Ishikawa (cell line): ENCODE measurements at regions not wholly inside any gene's neighbourhood (a gene's known extent, or its start where the extent isn't known, plus 50 kb on each side); places are given as distances from the start of the nearest gene placed in this dataset.

Experiments
- CEBPB ChIP-seq: IDR thresholded peaks from 2 replicates; pipeline ENCODE4 v1.6.1; 2012
- CREB1 ChIP-seq: IDR thresholded peaks from 2 replicates; pipeline ENCODE4 v1.6.1; 2012; ENCODE audit warnings: low read depth
- EGR1 ChIP-seq: IDR thresholded peaks from 2 replicates; pipeline ENCODE4 v1.6.1; 2012
- EP300 ChIP-seq: IDR thresholded peaks from 2 replicates; pipeline ENCODE4 v1.6.1; 2012; ENCODE audit warnings: borderline replicate concordance
- FOXM1 ChIP-seq: IDR thresholded peaks from 2 replicates; pipeline ENCODE4 v1.6.1; 2012; ENCODE audit warnings: low read depth, borderline replicate concordance
- MAX ChIP-seq: IDR thresholded peaks from 2 replicates; pipeline ENCODE4 v1.6.1; 2012
- NFIC ChIP-seq: IDR thresholded peaks from 2 replicates; pipeline ENCODE4 v1.6.1; 2012
- RAD21 ChIP-seq: IDR thresholded peaks from 2 replicates; pipeline ENCODE4 v1.6.1; 2012; ENCODE audit warnings: low read depth
- REST ChIP-seq: IDR thresholded peaks from 2 replicates; pipeline ENCODE4 v1.6.1; 2012; ENCODE audit warnings: low read depth, mild to moderate bottlenecking
- TAF1 ChIP-seq: IDR thresholded peaks from 2 replicates; pipeline ENCODE4 v1.6.1; 2012; ENCODE audit warnings: low read depth, mild to moderate bottlenecking
- TCF12 ChIP-seq: IDR thresholded peaks from 2 replicates; pipeline ENCODE4 v1.6.1; 2012; ENCODE audit warnings: low read depth
- TEAD4 ChIP-seq: IDR thresholded peaks from 2 replicates; pipeline ENCODE4 v1.6.1; 2012
- USF1 ChIP-seq: IDR thresholded peaks from 2 replicates; pipeline ENCODE4 v1.6.1; 2012
- YY1 ChIP-seq: IDR thresholded peaks from 2 replicates; pipeline ENCODE4 v1.6.1; 2012; ENCODE audit warnings: low read depth
- ZBTB7A ChIP-seq: IDR thresholded peaks from 2 replicates; pipeline ENCODE4 v1.6.1; 2012; ENCODE audit warnings: low read depth

- TF ChIP-seq EGR1 (no peak), ZBTB7A (no peak), TAF1 (no peak), TCF12 (no peak), MAX (no peak), YY1 (no peak), CREB1 (no peak), FOXM1 (no peak), RAD21 (no peak), USF1 (no peak), NFIC (no peak), TEAD4 (no peak), EP300 (no peak), REST (no peak)
Measured at GRCh38 chr6:55679503-55679902, 100.5 kb upstream of the HMGCLL1 start.

- TF ChIP-seq TEAD4: no peak
- TF ChIP-seq TCF12: no peak
- no peak for TF ChIP-seq CEBPB
- no peak for TF ChIP-seq EGR1
- TF ChIP-seq MAX: no peak
- no peak for TF ChIP-seq NFIC
- no peak for TF ChIP-seq FOXM1
- no peak for TF ChIP-seq RAD21
- no peak for TF ChIP-seq REST
Measured at GRCh38 chr6:55678330-55679224, 99.6 kb upstream of the HMGCLL1 start.

GRCh38 chr6:55676736-55677135, 97.7 kb upstream of the HMGCLL1 start:
- no peak for TF ChIP-seq RAD21
- TF ChIP-seq FOXM1: no peak
- TF ChIP-seq MAX: no peak
- no peak for TF ChIP-seq CEBPB
- TF ChIP-seq TAF1: no peak
- TF ChIP-seq YY1: no peak
- no peak for TF ChIP-seq TEAD4
- no peak for TF ChIP-seq NFIC
- no peak for TF ChIP-seq EGR1
- no peak for TF ChIP-seq REST
- no peak for TF ChIP-seq ZBTB7A

GRCh38 chr6:55675941-55676340, 96.9 kb upstream of the HMGCLL1 start:
- no peak for TF ChIP-seq TAF1
- TF ChIP-seq CEBPB: no peak
- TF ChIP-seq CREB1: no peak
- no peak for TF ChIP-seq RAD21
- no peak for TF ChIP-seq ZBTB7A
- no peak for TF ChIP-seq TCF12
- TF ChIP-seq MAX: no peak

GRCh38 chr6:55674672-55675071, 95.7 kb upstream of the HMGCLL1 start:
- TF ChIP-seq RAD21 (no peak), MAX (no peak), USF1 (no peak), TAF1 (no peak), TCF12 (no peak), EP300 (no peak), CREB1 (no peak), ZBTB7A (no peak), YY1 (no peak), FOXM1 (no peak), NFIC (no peak), REST (no peak), TEAD4 (no peak), CEBPB (no peak)
